GM23248 (cell line): ENCODE measurements at regions not wholly inside any gene's neighbourhood (a gene's known extent, or its start where the extent isn't known, plus 50 kb on each side); places are given as distances from the start of the nearest gene placed in this dataset.

Source experiments
- DNase-seq: peaks from one replicate; pipeline ENCODE4 v3.0.0-alpha.2; 2015
- H2AFZ ChIP-seq: fragments of 200-600 bp; sonication (generic); 2 replicates; pipeline ENCODE4 v1.6.1; 2016; ENCODE audit warnings: antibody characterized with exemption
- H3F3A ChIP-seq: fragments of 200-600 bp; sonication (generic); 2 replicates; pipeline ENCODE4 v1.6.1; 2016; ENCODE audit warnings: mild to moderate bottlenecking, antibody characterized with exemption, mixed run types; ENCODE audit not compliant: insufficient read depth
- H3K27ac ChIP-seq: fragments of 200-600 bp; sonication (generic); 2 replicates; pipeline ENCODE4 v1.5.1; 2016; ENCODE audit warnings: mild to moderate bottlenecking
- H3K27me3 ChIP-seq: fragments of 200-600 bp; sonication (generic); replicated peaks from 2 replicates; pipeline ENCODE4 v1.6.1; 2016; ENCODE audit warnings: mild to moderate bottlenecking; ENCODE audit not compliant: insufficient read depth
- H3K36me3 ChIP-seq: fragments of 200-600 bp; sonication (generic); 2 replicates; pipeline ENCODE4 v1.6.1; 2016; ENCODE audit warnings: low read depth, mild to moderate bottlenecking
- H3K4me1 ChIP-seq: fragments of 200-600 bp; sonication (generic); 2 replicates; pipeline ENCODE4 v1.6.1; 2016; ENCODE audit warnings: mild to moderate bottlenecking; ENCODE audit not compliant: insufficient read depth
- H3K4me2 ChIP-seq: fragments of 200-600 bp; sonication (generic); one replicate; pipeline ENCODE4 v1.6.1; 2016; ENCODE audit warnings: mild to moderate bottlenecking; ENCODE audit not compliant: unreplicated experiment
- H3K4me3 ChIP-seq: fragments of 200-600 bp; sonication (generic); 2 replicates; pipeline ENCODE4 v1.5.1; 2016; ENCODE audit warnings: mild to moderate bottlenecking
- H3K79me2 ChIP-seq: fragments of 200-600 bp; sonication (generic); 2 replicates; pipeline ENCODE4 v1.6.1; 2016; ENCODE audit warnings: mild to moderate bottlenecking; ENCODE audit not compliant: insufficient read depth
- H3K9ac ChIP-seq: fragments of 200-600 bp; sonication (generic); 2 replicates; pipeline ENCODE4 v1.6.1; 2016; ENCODE audit warnings: mild to moderate bottlenecking
- H3K9me2 ChIP-seq: fragments of 200-600 bp; sonication (generic); 2 replicates; pipeline ENCODE4 v1.6.1; 2016; ENCODE audit warnings: mixed run types, mild to moderate bottlenecking, moderate library complexity; ENCODE audit not compliant: insufficient read depth
- H3K9me3 ChIP-seq: fragments of 200-600 bp; sonication (generic); one replicate; pipeline ENCODE4 v1.6.1; 2017; ENCODE audit warnings: low read depth
- H4K20me1 ChIP-seq: fragments of 200-600 bp; sonication (generic); 2 replicates; pipeline ENCODE4 v1.6.0; 2016; ENCODE audit not compliant: insufficient read depth
- EZH2 ChIP-seq: fragments of 200-600 bp; sonication (generic); IDR thresholded peaks from 2 replicates; pipeline ENCODE4 v1.6.1; 2018; ENCODE audit warnings: antibody characterized with exemption, mild to moderate bottlenecking; ENCODE audit not compliant: insufficient read depth, poor library complexity, severe bottlenecking
- EZH2phosphoT487 ChIP-seq: fragments of 200-600 bp; sonication (generic); IDR thresholded peaks from 2 replicates; pipeline ENCODE4 v1.6.1; 2018; ENCODE audit warnings: antibody characterized with exemption, moderate library complexity, mild to moderate bottlenecking, low read depth; ENCODE audit not compliant: insufficient read depth
- WGBS, 2 experiments: methylation state at CpG; one replicate each; pipeline ENCODE4 v1.1.6; 2015 to 2017; ENCODE audit warnings: low lambda C conversion rate in 2 of 2, low coverage in 1 of 2; ENCODE audit errors: missing lambda C conversion rate in 2 of 2; 5-methylcytosine and 5-hydroxymethylcytosine counted together
- in situ Hi-C: fragments of 300-500 bp; cut with MboI; formaldehyde crosslinking; loops from 2 replicates; pipeline ENCODE4 v1.15.0; 2020

GRCh38 chr13:73918691-73919090 is 215.5 kb downstream of the KLF12 start:
- Histone ChIP-seq H3F3A (peaks cover 20% of the 10 kb centered on the region), H3K9ac (no peak overlapping the region), H3K9me3 (no peaks in the 10 kb centered on the region), H3K27me3 (no peaks in the 10 kb centered on the region), H2AFZ (no peak overlapping the region), H3K79me2 (peaks cover 69% of the 10 kb centered on the region), H3K4me1 (peaks cover 31% of the 10 kb centered on the region), H3K27ac (no peak overlapping the region), H3K36me3 (no peaks in the 10 kb centered on the region), H3K4me3 (no peak overlapping the region), H3K9me2 (no peaks in the 10 kb centered on the region), H4K20me1 (no peaks in the 10 kb centered on the region; the same call in 1 of the 2 replicates), H3K4me2 (no peak overlapping the region)
- WGBS, 2 experiments, result 68% methylated on average over 3 of the region's 3 CpGs
- TF ChIP-seq EZH2phosphoT487 (no peak), EZH2 (no peak)
- in situ Hi-C loops, result no loop called here
- no peak for DNase-seq

GRCh38 chr13:73913751-73914518 is 220.3 kb downstream of the KLF12 start:
- H3K9ac ChIP-seq, result peak overlapping the region; percentile 55
- H3K79me2 ChIP-seq, result peaks cover 62% of the 10 kb centered on the region
- no peak for TF ChIP-seq EZH2
- TF ChIP-seq EZH2phosphoT487, result no peak
- peak overlapping the region; percentile 71 for H3K4me2 ChIP-seq
- in situ Hi-C loops, result no loop called here
- peaks cover 29% of the 10 kb centered on the region for H3F3A ChIP-seq
- H3K4me1 ChIP-seq, result peaks cover 27% of the 10 kb centered on the region
- H3K9me2 ChIP-seq, result no peaks in the 10 kb centered on the region
- H3K36me3 ChIP-seq, result no peaks in the 10 kb centered on the region
- no peak overlapping the region for H2AFZ ChIP-seq
- peak; percentile 70 for DNase-seq
- H3K27ac ChIP-seq, result peak overlapping the region; percentile 81
- no peak overlapping the region for H3K4me3 ChIP-seq
- no peaks in the 10 kb centered on the region; the same call in 1 of the 2 replicates for H4K20me1 ChIP-seq
- H3K9me3 ChIP-seq, result no peaks in the 10 kb centered on the region
- 24 to 26% methylated on average over 4 of the region's 4 CpGs for WGBS, 2 experiments
- no peaks in the 10 kb centered on the region for H3K27me3 ChIP-seq

DNA sequence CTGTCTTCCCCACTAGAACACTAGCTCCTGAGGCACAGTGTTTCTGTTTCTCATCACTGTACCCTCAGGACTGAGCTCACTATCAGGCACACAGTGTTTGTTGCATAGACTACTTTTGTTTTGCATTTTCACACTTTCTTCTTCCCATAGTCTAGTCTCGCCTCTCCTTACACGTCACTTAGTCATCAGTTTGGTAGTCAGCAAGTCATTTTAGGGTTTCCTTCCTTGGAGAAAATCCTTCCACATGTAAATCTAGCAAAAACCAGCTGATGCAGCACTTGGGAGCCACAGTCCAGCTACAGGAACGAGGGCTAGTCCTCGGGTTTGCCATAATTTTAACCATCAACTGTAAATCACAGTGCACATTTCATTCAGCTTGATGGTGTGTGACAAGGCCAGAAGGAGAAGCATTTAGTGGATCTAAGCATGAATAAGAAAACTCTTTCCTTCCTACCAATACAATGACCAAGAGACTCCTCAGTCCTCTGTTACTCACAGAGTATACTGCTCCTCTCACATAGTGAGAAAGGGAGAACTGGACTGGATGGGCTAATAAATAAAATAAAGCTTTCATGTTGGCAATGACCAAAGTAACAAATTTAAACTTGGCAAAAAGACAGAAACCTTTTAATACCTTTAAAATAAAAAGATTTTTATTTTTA is 221.0 kb downstream of the KLF12 start:
- H3K27me3 ChIP-seq, result no peaks in the 10 kb centered on the region
- H3K4me3 ChIP-seq, result peak overlapping the region; percentile 53
- H2AFZ ChIP-seq, result peak overlapping the region; percentile 29; the same call in 1 of the 2 replicates
- no peaks in the 10 kb centered on the region for H3K36me3 ChIP-seq
- peaks cover 27% of the 10 kb centered on the region for H3K4me1 ChIP-seq
- peaks cover 62% of the 10 kb centered on the region for H3K79me2 ChIP-seq
- H3K27ac ChIP-seq, result peak overlapping the region; percentile 81
- in situ Hi-C loops, result no loop called here
- TF ChIP-seq EZH2, result no peak
- no peak for TF ChIP-seq EZH2phosphoT487
- peak; percentile 83 for DNase-seq
- 2 to 6% methylated on average over 4 of the region's 4 CpGs for WGBS, 2 experiments
- peak overlapping the region; percentile 71 for H3K4me2 ChIP-seq
- H4K20me1 ChIP-seq, result no peaks in the 10 kb centered on the region; the same call in 1 of the 2 replicates
- peaks cover 29% of the 10 kb centered on the region for H3F3A ChIP-seq
- H3K9me3 ChIP-seq, result no peaks in the 10 kb centered on the region
- H3K9me2 ChIP-seq, result no peaks in the 10 kb centered on the region
- peak overlapping the region; percentile 55 for H3K9ac ChIP-seq

GRCh38 chr13:73911361-73911760 is 222.8 kb downstream of the KLF12 start:
- Histone ChIP-seq H3K4me1 (peaks cover 27% of the 10 kb centered on the region), H3K4me2 (no peak overlapping the region), H3K27ac (no peak overlapping the region), H3K79me2 (peaks cover 59% of the 10 kb centered on the region), H3K9me3 (no peaks in the 10 kb centered on the region), H3K9me2 (no peaks in the 10 kb centered on the region), H3K27me3 (no peaks in the 10 kb centered on the region), H3K9ac (no peak overlapping the region), H3K4me3 (no peak overlapping the region), H3K36me3 (no peaks in the 10 kb centered on the region), H2AFZ (no peak overlapping the region), H4K20me1 (no peaks in the 10 kb centered on the region), H3F3A (peaks cover 29% of the 10 kb centered on the region)
- DNase-seq, result no peak
- TF ChIP-seq EZH2 (no peak), EZH2phosphoT487 (no peak)
- in situ Hi-C loops, result no loop called here
